Endothelial cell of umbilical vein (primary cell): ENCODE measurements at regions not wholly inside any gene's neighbourhood (a gene's known extent, or its start where the extent isn't known, plus 50 kb on each side); places are given as distances from the start of the nearest gene placed in this dataset.

Experiments used
- BruUV-seq: library from RNA; stranded (reverse); fragments of 400-500 nt; replicated peaks from 2 replicates; lab custom pipeline; 2021; lab: Mats Ljungman, UMichigan
- CTCF ChIA-PET: fragments of 300-600, 350-600 bp; sonication (Branson Sonifier 250); formaldehyde crosslinking; loops from one replicate; lab custom pipeline; 2021; ENCODE audit warnings: antibody characterized with exemption, inconsistent platforms; lab: Charles Lee
- POLR2A ChIA-PET: fragments of 300-600, 350-600 bp; sonication (Branson Sonifier 250); formaldehyde crosslinking; loops from one replicate; lab custom pipeline; 2021; ENCODE audit warnings: antibody characterized with exemption, inconsistent platforms; lab: Charles Lee
- DNase-seq: peaks from one replicate; pipeline ENCODE4 v3.0.0-alpha.2; 2011; ENCODE audit warnings: low read depth, low spot score
- FAIRE-seq: peaks from 2 replicates; lab custom pipeline; 2011; peaks lifted over from hg19 to GRCh38; lab: Jason Lieb, UNC
- H2AFZ ChIP-seq: 2 replicates; pipeline ENCODE4 v1.6.0; 2012; ENCODE audit warnings: low read depth, low read length, control low read depth, inconsistent platforms
- H3K27ac ChIP-seq: 2 replicates; pipeline ENCODE4 v1.5.1; 2011; ENCODE audit warnings: low read depth, mild to moderate bottlenecking, control low read depth, low read length, moderate library complexity; ENCODE audit not compliant: insufficient read depth
- H3K27me3 ChIP-seq, 2 experiments: 2 replicates each; pipeline versions ENCODE4 v1.6.0 to v1.6.1; 2011; ENCODE audit warnings: low read length in 2 of 2, mixed read lengths in 1 of 2; ENCODE audit not compliant: control insufficient read depth in 2 of 2, insufficient read depth in 2 of 2
- H3K36me3 ChIP-seq, 2 experiments: 2 replicates in 1 of 2; 3 replicates in 1 of 2; pipeline ENCODE4 v1.5.1; 2011; ENCODE audit warnings: low read length in 2 of 2, mild to moderate bottlenecking in 1 of 2, moderate library complexity in 1 of 2; ENCODE audit not compliant: control insufficient read depth in 2 of 2, insufficient read depth in 2 of 2; ENCODE audit errors: extremely low read depth in 1 of 2
- H3K4me1 ChIP-seq: 3 replicates; pipeline ENCODE4 v1.5.1; 2011; ENCODE audit warnings: mild to moderate bottlenecking, low read length; ENCODE audit not compliant: control insufficient read depth, insufficient read depth; ENCODE audit errors: extremely low read depth
- H3K4me2 ChIP-seq: 2 replicates; pipeline ENCODE4 v1.6.1; 2011; ENCODE audit warnings: low read length, control low read depth, mixed read lengths; ENCODE audit not compliant: insufficient read depth
- H3K4me3 ChIP-seq, 3 experiments: fragments of 200-600 bp in 1 of 3; sonication (generic), shearing (Covaris generic) in 1 of 3; replicated peaks in 1 of 3; 2 replicates each; pipeline ENCODE4 v1.5.1; 2011 to 2016; ENCODE audit warnings: control low read depth in 3 of 3, low read length in 3 of 3, mild to moderate bottlenecking in 2 of 3, inconsistent platforms in 1 of 3, low read depth in 1 of 3, moderate library complexity in 1 of 3; ENCODE audit not compliant: insufficient read depth in 1 of 3
- H3K79me2 ChIP-seq: 2 replicates; pipeline ENCODE4 v1.6.0; 2012; ENCODE audit warnings: low read length, inconsistent platforms; ENCODE audit not compliant: control insufficient read depth, insufficient read depth
- H3K9ac ChIP-seq: replicated peaks from 2 replicates; pipeline ENCODE3; 2011; ENCODE audit warnings: low read length, control low read depth; ENCODE audit not compliant: insufficient read depth; ENCODE audit errors: extremely low read depth
- H3K9me1 ChIP-seq: replicated peaks from 3 replicates; pipeline ENCODE4 v1.6.0; 2011; ENCODE audit warnings: mild to moderate bottlenecking, low read length; ENCODE audit not compliant: control insufficient read depth, insufficient read depth; ENCODE audit errors: extremely low read depth
- H3K9me3 ChIP-seq: replicated peaks from 2 replicates; pipeline ENCODE4 v1.5.1; 2012; ENCODE audit warnings: low read length, inconsistent platforms; ENCODE audit not compliant: control insufficient read depth, insufficient read depth
- H4K20me1 ChIP-seq: replicated peaks from 2 replicates; pipeline ENCODE3; 2011; ENCODE audit warnings: mild to moderate bottlenecking, low read length; ENCODE audit not compliant: control insufficient read depth, insufficient read depth; ENCODE audit errors: extremely low read depth
- EZH2 ChIP-seq: IDR thresholded peaks from 2 replicates; pipeline ENCODE4 v1.6.1; 2012; ENCODE audit warnings: borderline replicate concordance, low read depth, mild to moderate bottlenecking, moderate library complexity, low read length, inconsistent platforms; ENCODE audit not compliant: severe bottlenecking
- FOS ChIP-seq: IDR thresholded peaks from 2 replicates; pipeline ENCODE4 v1.6.1; 2011; ENCODE audit warnings: mild to moderate bottlenecking, low read length, moderate library complexity, borderline replicate concordance; ENCODE audit not compliant: insufficient read depth
- GATA2 ChIP-seq: IDR thresholded peaks from 2 replicates; pipeline ENCODE4 v1.7.0; 2011; ENCODE audit warnings: low read depth, mild to moderate bottlenecking, moderate library complexity, mixed read lengths, low read length; ENCODE audit not compliant: insufficient read length, insufficient read depth
- JUN ChIP-seq: IDR thresholded peaks from 2 replicates; pipeline ENCODE4 v1.6.1; 2011; ENCODE audit warnings: borderline replicate concordance, low read depth; ENCODE audit not compliant: insufficient read length, insufficient read depth
- MYC ChIP-seq: IDR thresholded peaks from one replicate; pipeline ENCODE4 v1.6.1; 2011; ENCODE audit warnings: mild to moderate bottlenecking, low read depth, low read length
- POLR2A ChIP-seq: IDR thresholded peaks from 2 replicates; pipeline ENCODE4 v1.6.1; 2012; ENCODE audit warnings: low read depth, mild to moderate bottlenecking, control low read depth, low read length
- POLR2AphosphoS5 ChIP-seq: IDR thresholded peaks from 2 replicates; pipeline ENCODE4 v1.6.1; 2012; ENCODE audit warnings: low read depth, mild to moderate bottlenecking, control low read depth, low read length, moderate library complexity; ENCODE audit not compliant: insufficient read depth
- dilution Hi-C: fragments of 300-500 bp; cut with MboI; formaldehyde crosslinking; loops from one replicate; pipeline ENCODE4 v1.15.0; 2019; ENCODE audit warnings: low sequenced_read_pairs; ENCODE audit not compliant: extremely low pct_ligation_motif_present
- intact Hi-C: fragments of 100-400 bp; cut with micrococcal nuclease; formaldehyde crosslinking; loops from one replicate; pipeline ENCODE4 v1.10.0; 2022
- TF ChIP-seq, protein P1 (sequence below), 2 donors: IDR thresholded peaks; 1 replicate in 1 of 2; 2 replicates in 1 of 2; pipeline ENCODE4 v1.5.1; 2011; ENCODE audit warnings: low read length in 2 of 2, mild to moderate bottlenecking in 2 of 2, moderate library complexity in 2 of 2, control low read depth in 1 of 2, inconsistent platforms in 1 of 2, low read depth in 1 of 2; ENCODE audit not compliant: insufficient read depth in 1 of 2; ENCODE audit errors: extremely low read depth in 1 of 2
- TF ChIP-seq, protein P2 (sequence below): IDR thresholded peaks from 2 replicates; pipeline ENCODE4 v1.6.1; 2011; ENCODE audit not compliant: insufficient read depth, insufficient read length

DNA sequence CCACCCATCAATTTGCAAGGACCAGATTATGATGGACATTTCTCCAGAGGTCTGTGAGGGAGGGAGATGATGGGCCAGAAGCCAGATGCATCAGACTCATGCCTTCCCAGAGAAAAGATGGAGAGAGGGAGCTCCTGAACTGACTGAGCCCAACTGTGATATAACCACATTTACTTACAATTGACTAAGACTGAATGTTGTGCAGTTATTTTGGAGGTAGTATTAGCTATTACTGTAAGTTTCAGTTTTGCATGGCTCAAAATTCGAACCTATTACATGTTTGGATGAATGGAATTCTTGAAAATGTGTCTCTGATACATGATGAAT is 211.1 kb upstream of the SFSWAP start:
- Histone ChIP-seq H3K9me1 (no peaks in the 10 kb centered on the region), H3K9ac (no peak overlapping the region), H3K4me2 (no peak overlapping the region), H3K36me3 (no peaks in the 10 kb centered on the region), H3K4me3 (no peak overlapping the region), H3K27ac (no peak overlapping the region), H3K79me2 (no peaks in the 10 kb centered on the region), H3K9me3 (no peaks in the 10 kb centered on the region), H2AFZ (no peak overlapping the region), H3K4me1 (no peaks in the 10 kb centered on the region), H3K27me3 (no peaks in the 10 kb centered on the region), H4K20me1 (no peaks in the 10 kb centered on the region)
- no peak for DNase-seq
- dilution Hi-C loops (no loop called here), intact Hi-C loops (no loop called here)
- ChIA-PET CTCF (no interaction called here), POLR2A (no interaction called here)
- BruUV-seq: no TSS peak
- FAIRE-seq: no peak
- no peak for TF ChIP-seq MYC
- TF ChIP-seq, protein P1, sequence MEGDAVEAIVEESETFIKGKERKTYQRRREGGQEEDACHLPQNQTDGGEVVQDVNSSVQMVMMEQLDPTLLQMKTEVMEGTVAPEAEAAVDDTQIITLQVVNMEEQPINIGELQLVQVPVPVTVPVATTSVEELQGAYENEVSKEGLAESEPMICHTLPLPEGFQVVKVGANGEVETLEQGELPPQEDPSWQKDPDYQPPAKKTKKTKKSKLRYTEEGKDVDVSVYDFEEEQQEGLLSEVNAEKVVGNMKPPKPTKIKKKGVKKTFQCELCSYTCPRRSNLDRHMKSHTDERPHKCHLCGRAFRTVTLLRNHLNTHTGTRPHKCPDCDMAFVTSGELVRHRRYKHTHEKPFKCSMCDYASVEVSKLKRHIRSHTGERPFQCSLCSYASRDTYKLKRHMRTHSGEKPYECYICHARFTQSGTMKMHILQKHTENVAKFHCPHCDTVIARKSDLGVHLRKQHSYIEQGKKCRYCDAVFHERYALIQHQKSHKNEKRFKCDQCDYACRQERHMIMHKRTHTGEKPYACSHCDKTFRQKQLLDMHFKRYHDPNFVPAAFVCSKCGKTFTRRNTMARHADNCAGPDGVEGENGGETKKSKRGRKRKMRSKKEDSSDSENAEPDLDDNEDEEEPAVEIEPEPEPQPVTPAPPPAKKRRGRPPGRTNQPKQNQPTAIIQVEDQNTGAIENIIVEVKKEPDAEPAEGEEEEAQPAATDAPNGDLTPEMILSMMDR (IDR thresholded peaks at IDR 0.05; ENCODE audit: extremely low read depth in 1 of 2, insufficient read depth in 1 of 2, low read depth in 1 of 2, low read length in 2 of 2): no peak

DNA sequence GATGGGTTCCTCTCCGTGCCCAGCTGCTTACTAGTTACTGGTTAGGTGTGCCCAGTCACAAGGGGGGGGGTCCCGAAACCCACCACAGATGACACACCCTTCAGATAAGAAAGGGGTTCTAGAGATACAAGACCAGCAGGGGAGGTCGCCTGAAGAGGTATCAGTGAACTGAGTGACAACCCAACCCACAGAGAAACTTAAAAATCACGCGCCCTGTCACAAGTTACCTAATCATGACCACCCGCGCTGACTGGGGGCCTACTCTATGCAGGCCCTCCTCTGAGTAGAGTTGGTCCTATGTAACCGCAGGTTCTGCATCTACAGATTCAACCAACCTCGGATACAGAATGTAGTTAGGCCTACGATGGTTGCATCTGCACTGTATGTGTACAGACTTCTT is 210.3 kb upstream of the SFSWAP start:
- no peak for TF ChIP-seq POLR2A
- TF ChIP-seq, protein P2, sequence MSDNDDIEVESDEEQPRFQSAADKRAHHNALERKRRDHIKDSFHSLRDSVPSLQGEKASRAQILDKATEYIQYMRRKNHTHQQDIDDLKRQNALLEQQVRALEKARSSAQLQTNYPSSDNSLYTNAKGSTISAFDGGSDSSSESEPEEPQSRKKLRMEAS: no peak
- TF ChIP-seq, protein P1 (IDR thresholded peaks at IDR 0.05; ENCODE audit: extremely low read depth in 1 of 2, insufficient read depth in 1 of 2, low read depth in 1 of 2, low read length in 2 of 2): no peak
- TF ChIP-seq JUN: no peak
- no peak for TF ChIP-seq POLR2AphosphoS5
- TF ChIP-seq EZH2: no peak
- no peak for TF ChIP-seq FOS
- no peak for TF ChIP-seq GATA2
- no peak for TF ChIP-seq MYC
- no peaks in the 10 kb centered on the region for H3K9me3 ChIP-seq
- H2AFZ ChIP-seq: no peak overlapping the region
- intact Hi-C loops (no loop called here), dilution Hi-C loops (no loop called here)
- CTCF ChIA-PET: no interaction called here
- no peaks in the 10 kb centered on the region for H3K9me1 ChIP-seq
- no peak overlapping the region for H3K4me3 ChIP-seq
- H3K36me3 ChIP-seq: no peaks in the 10 kb centered on the region
- no peaks in the 10 kb centered on the region for H3K79me2 ChIP-seq
- H3K4me2 ChIP-seq: no peak overlapping the region
- DNase-seq: no peak
- H3K4me1 ChIP-seq: no peaks in the 10 kb centered on the region
- H3K27ac ChIP-seq: no peak overlapping the region
- no peaks in the 10 kb centered on the region for H4K20me1 ChIP-seq
- H3K27me3 ChIP-seq: no peaks in the 10 kb centered on the region
- no peak for FAIRE-seq
- H3K9ac ChIP-seq: no peak overlapping the region
- POLR2A ChIA-PET: no interaction called here
- no TSS peak for BruUV-seq
